Heart left ventricle (tissue), 13 donors: ENCODE measurements at regions not wholly inside any gene's neighbourhood (a gene's known extent, or its start where the extent isn't known, plus 50 kb on each side); places are given as distances from the start of the nearest gene placed in this dataset.

Experiments used
- CTCF ChIP-seq, 12 donors: fragments of 200-600 bp; sonication (generic) in 4 of 12; IDR thresholded peaks; one replicate each; pipeline versions ENCODE4 v1.5.0 to v1.8.0; 2018 to 2022; ENCODE audit warnings: antibody characterized with exemption in 12 of 12, mild to moderate bottlenecking in 5 of 12
- POLR2A ChIP-seq, 2 donors: fragments of 450-650 bp; IDR thresholded peaks; one replicate each; pipeline ENCODE4 v1.6.1; 2017; ENCODE audit warnings: antibody characterized with exemption in 2 of 2, mild to moderate bottlenecking in 2 of 2, moderate library complexity in 2 of 2
- donor health status: ischemic (EF 13 %, LVEDD 7.1; RV severe dilation, severe dysfunction).
- donor health status: DM: no; HTN: yes; CAD: no.
- donor health status: DM: no; HTN: no; CAD: no.
- donor health status: ischemic (EF 25% LVEDD 6.9; RV normal size, moderate dysfunction).
- donor health status: ischemic (EF 25% LVEDD 5.7; RV mildly dilated, moderate dysfunction).
- donor health status: ischemic (EF 35%, LVEDD 5.7; RV mildly dilated, moderate dysfunction).
- donor health status: nonischemic (EF 11% LVEDD 7.7; RV severe dilation, severe dysfunction).
- donor health status: DM: yes; HTN: yes; CAD: no.
- donor health status: PGD.
- donor health status: ischemic (EF 29% LVEDD 5.4; RV normal size, mild dysfunction).
- donor health status: nonischemic (EF 23%, LVEDD 6.1; RV moderate dilation, normal function).

- no peak for TF ChIP-seq POLR2A (IDR thresholded peaks at IDR 0.05)
- TF ChIP-seq CTCF (IDR thresholded peaks at IDR 0.05) = no peak
Measured at GRCh38 chr18:32545631-32546030, 74.9 kb upstream of the GAREM1 start.
